Tibial nerve (tissue), 4 donors: ENCODE measurements at regions not wholly inside any gene's neighbourhood (a gene's known extent, or its start where the extent isn't known, plus 50 kb on each side); places are given as distances from the start of the nearest gene placed in this dataset.

Experiments used
- EP300 ChIP-seq, 2 donors: sonication (generic); formaldehyde crosslinking; IDR thresholded peaks; one replicate each; pipeline ENCODE4 v1.6.1; 2017; ENCODE audit warnings: antibody characterized with exemption in 2 of 2, mild to moderate bottlenecking in 1 of 2
- TF ChIP-seq, protein P1 (sequence below), 5 experiments: fragments of 200-600 bp in 3 of 5; fragments of 450-650 bp in 2 of 5; sonication (generic) in 3 of 5; IDR thresholded peaks; one replicate each; pipeline ENCODE4 v1.5.1; 2016 to 2019; ENCODE audit warnings: antibody characterized with exemption in 5 of 5, mild to moderate bottlenecking in 3 of 5, moderate library complexity in 2 of 5

- TF ChIP-seq EP300 (IDR thresholded peaks at IDR 0.05), result no peak
- TF ChIP-seq, protein P1, sequence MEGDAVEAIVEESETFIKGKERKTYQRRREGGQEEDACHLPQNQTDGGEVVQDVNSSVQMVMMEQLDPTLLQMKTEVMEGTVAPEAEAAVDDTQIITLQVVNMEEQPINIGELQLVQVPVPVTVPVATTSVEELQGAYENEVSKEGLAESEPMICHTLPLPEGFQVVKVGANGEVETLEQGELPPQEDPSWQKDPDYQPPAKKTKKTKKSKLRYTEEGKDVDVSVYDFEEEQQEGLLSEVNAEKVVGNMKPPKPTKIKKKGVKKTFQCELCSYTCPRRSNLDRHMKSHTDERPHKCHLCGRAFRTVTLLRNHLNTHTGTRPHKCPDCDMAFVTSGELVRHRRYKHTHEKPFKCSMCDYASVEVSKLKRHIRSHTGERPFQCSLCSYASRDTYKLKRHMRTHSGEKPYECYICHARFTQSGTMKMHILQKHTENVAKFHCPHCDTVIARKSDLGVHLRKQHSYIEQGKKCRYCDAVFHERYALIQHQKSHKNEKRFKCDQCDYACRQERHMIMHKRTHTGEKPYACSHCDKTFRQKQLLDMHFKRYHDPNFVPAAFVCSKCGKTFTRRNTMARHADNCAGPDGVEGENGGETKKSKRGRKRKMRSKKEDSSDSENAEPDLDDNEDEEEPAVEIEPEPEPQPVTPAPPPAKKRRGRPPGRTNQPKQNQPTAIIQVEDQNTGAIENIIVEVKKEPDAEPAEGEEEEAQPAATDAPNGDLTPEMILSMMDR (IDR thresholded peaks at IDR 0.05), result no peak
These were observed 83.6 kb upstream of the CAMK2D start for GRCh38 chr4:113845138-113845537.
